NCI-H2171 (cell line): ENCODE measurements at regions not wholly inside any gene's neighbourhood (a gene's known extent, or its start where the extent isn't known, plus 50 kb on each side); places are given as distances from the start of the nearest gene placed in this dataset.

Source experiments
- DNase-seq: peaks from one replicate; lab custom pipeline; 2025; lab: John Stamatoyannopoulos, UW

DNA sequence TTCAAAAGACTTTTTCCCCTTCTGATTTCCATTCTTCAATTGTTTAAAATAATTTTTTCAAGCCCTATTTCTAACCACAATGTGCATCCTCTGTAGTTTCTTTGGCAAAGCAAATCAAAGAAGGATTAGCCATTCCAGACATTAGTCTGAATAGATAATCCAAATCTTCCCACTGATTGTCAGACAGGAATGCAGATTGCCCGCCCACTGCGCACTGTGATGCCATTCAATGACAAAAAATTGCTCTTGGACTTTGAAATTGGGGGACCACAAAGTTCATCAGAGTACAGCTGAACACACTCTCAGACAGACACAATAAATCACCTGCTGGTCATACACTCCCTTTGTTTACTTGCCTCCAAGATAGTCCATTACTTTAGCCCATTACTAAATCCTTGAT lies 216.5 kb upstream of the DKK2 start:
- no peak for DNase-seq

DNA sequence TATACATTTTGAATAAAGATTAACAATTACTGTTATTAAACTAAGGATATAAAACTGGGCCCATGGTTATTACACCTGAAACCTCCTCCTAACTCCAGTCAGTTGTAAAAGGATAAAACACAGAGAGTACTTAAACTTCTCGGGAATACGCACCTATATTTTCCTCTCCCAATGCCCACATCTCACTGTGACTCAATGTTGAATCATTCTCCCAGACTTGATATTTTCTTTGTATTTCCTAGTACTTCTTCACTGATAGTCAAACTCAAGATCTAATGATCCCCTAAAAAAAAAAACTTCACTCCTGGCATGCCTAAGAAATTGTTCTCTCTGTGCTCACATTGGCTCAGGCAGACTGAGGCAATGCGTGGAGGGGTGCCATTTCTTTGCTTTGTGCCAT lies 212.5 kb upstream of the DKK2 start:
- no peak for DNase-seq

DNA sequence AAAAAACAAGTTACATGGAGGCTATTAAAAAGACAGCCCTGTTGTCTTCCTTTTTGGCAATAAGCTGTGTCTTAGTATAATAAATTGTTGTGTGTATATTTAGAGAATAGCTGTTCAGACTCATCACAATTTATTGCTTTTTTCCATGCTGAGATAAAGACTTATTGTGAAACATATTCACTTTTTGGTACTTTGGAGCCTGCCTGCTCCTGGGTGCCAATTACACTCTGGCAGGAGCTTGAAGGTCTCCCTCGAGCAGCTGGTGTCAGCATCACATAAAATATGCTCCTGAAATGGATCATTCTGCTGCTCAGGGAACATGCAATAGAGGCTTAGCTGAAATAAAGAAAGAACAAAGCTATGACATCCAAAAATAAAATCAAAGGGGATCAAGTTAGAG lies 211.6 kb upstream of the DKK2 start:
- no peak for DNase-seq

DNA sequence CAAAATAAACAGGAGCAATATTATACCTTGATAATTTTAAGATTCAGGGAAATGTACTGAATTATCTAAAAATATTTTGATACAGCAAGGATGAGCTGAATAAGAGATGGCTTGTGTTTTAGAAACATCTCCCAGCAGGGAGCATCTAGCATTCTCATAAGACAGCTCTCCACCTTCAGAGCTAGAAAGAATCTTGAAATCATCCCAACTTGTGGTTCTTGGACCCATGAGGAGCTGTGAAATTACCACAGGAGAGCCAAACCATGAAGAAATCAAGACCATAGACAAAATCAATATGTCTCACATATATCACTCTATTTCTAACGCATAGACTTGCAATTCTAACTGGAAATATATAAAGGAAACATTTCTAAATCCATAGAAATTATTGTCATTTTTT lies 210.6 kb upstream of the DKK2 start:
- DNase-seq: no peak

DNA sequence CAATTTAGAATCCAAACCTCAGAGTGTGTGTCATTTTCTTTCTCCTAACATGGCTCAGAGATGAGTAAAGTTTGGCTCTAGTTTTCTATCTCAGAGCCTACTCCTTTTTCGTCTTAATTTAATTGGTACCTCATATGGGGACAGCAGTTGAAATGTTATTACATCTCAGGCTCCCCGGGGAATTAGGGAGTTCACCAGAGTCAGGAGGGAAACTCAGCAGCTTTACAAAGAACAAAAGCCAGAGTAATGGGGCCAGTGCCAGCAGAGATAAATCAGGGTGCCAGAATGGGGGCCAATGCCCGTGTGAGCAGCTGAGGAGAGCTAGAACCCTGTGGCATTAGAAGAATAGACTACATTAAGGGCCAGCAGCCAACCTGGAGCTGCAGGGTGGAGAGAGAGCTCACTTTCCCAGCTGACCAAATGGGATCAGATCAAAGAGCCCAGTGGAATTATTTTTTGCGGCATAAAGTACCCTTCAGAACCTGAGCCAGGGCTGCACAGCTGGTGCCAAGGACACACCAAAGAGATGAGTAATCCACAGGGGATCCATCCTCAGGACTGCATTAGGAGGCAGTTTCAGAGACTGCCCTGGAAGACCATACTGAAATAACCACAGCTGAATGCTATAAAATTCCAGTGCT lies 207.1 kb upstream of the DKK2 start:
- no peak for DNase-seq

DNA sequence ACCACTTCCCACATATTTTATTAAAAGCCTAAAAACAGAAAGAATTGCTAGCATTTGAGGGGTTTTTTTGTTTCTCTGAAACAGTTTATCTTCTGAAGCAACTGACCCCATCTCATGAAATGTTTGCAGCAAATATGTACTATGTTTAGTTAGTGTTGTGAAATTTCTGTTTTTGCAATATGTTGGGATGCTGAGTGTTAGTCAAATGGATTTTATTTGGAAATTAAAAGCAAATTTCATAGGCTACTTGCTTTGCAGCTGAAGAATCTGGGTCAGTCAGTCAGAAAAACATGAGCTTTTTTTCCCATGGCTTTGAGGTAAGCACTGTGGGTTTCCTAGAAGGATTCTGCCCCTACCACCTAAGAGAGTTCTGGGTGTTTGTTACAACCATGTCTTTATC lies 184.9 kb upstream of the DKK2 start:
- no peak for DNase-seq

GRCh38 chr4:107219681-107220080 lies 183.6 kb upstream of the DKK2 start:
- DNase-seq: no peak

GRCh38 chr4:107216379-107216778 lies 180.3 kb upstream of the DKK2 start:
- no peak for DNase-seq

GRCh38 chr4:107215222-107215621 lies 179.1 kb upstream of the DKK2 start:
- DNase-seq: no peak

DNA sequence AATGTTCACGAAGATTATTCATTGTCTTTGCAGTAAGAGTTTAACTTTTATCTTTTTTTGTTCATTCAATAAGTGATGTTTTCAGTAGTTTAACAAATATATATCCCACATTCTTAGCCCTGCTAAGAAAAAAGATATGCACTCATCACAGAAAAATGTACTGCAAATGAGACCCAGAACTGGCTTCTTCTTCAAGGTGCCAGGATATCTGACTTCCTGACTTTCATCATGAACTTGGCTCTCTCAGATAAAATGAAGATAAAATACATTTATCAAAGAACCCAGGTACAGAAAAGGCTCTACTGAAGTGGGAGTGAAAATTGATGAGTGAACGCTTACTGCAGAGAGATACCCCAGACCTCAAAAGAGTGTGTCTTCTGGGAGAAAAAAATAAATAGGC lies 177.8 kb upstream of the DKK2 start:
- DNase-seq: no peak

GRCh38 chr4:107213410-107213809 lies 177.3 kb upstream of the DKK2 start:
- DNase-seq: no peak

DNA sequence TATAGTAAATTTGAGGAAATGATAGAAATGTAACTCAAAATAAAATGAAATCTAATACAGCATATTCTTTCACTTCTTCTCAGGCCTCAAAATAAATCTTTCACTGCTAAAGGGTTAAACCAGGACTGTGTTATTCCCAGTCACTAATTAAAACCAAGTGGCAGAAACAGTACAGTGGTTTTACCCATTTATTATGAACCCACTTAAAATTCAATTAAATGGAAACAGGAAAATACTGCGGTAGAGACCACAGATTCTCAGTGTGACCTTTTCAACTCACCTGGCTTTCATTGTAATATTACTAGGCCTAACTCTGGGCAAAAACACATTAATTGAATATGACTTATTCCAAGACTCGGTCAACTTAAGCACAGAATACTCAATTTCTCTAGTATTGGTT lies 176.5 kb upstream of the DKK2 start:
- DNase-seq: no peak

GRCh38 chr4:107210450-107211239 lies 174.5 kb upstream of the DKK2 start:
- no peak for DNase-seq

DNA sequence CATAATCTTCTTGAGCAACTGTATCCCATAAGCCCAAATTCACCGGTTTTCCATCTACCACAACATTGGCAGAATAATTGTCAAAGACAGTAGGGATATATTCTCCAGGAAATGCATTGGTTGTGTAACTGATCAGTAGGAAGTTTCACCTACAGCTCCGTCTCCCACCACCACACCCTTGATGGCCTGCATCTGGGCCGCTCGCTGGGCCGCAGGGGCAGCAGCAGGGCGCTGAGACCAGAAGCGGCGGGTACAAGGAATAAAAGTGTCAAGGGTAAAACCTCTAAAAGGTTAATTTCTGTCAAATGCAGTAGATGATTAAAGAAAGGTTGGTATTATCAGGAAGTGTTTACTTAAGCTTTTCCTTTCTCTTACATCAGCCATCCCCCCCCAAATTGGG lies 167.6 kb upstream of the DKK2 start:
- DNase-seq: no peak

GRCh38 chr4:107202744-107203143 lies 166.6 kb upstream of the DKK2 start:
- no peak for DNase-seq

- no peak for DNase-seq
Observed at GRCh38 chr4:107197121-107197520, 161.0 kb upstream of the DKK2 start.

DNA sequence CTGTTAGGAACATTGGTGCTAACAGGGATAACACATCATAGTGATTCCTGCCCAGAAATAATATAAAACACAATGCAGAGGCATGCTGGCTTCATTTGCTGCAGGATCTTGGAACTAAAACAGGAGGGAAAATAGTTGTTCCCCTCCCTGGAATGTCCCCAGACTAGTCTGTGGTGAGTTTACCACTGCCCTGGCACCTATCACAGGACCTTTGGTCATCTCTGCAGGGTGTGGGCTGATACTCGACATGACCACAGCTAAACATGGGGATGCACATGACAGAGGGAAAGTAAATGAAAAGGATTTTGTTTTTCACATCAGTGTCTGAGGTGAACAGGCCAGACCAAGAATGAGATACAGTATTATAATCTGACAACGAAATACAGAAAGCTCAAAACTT lies 160.2 kb upstream of the DKK2 start:
- no peak for DNase-seq

DNA sequence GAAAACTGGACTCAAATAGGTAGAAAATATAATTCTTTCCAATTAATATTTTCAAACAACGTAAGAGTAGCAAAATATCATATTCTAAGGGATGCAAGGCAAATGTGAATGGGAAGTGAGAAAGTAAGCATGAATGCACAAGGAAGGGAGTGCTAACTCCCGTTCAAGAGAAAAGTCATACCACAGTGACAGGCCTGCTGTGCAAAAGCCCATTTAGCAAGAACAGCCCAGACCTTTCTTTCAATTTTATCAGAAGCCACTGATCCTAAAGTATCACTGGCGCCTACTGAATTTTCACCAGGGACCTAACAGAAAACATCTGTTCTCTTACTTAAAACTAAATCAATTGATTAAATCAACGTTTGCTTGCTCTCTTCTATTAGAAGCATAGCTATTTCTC lies 157.9 kb upstream of the DKK2 start:
- no peak for DNase-seq

DNA sequence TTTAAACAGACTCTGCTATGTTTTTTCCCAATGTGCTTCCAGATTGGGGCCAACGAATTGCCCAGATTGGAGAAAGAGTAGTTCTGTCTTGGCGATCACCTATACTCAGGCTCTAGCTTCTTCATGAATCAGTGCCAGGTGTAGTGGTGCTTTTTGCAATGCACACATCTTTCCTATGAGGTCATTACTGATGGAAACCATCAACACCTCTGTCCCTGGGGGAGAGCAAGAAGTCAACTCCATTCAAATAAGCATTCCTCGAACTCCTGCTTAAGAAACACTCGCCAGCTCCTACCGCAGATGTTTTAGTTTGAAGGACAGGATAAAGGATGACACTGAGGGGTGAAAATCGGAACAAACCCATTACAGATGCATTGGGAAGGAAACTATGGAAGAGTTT lies 156.5 kb upstream of the DKK2 start:
- no peak for DNase-seq

- DNase-seq: no peak
Observed at GRCh38 chr4:107187091-107187490, 151.0 kb upstream of the DKK2 start.

DNA sequence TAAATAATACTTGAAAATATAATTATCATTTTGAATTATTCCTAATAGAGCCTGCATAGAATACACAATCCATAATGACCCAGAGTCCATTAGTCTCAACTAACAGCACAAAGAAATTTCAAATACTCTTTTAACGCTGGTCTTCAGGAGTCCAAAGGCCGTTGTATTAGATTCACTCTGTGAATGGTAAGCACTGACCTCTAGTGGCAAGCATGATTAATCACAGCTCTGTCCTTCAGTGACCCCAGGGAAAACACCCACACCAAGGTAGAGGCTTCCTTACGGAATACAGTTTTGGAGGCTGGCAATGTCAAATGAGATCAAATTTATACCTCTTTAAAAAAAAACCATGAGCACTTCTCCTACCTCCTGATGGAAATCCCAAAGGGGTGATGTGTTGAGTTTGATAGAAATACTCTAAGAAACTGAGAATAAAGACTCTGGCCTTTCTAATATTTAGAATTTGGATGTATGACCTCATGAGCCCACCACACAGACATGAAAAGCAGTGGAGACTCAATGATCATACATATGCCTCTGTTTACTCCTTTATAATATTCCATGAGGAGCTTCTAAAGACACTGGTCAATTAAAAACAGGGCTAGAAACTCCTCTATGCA lies 147.2 kb upstream of the DKK2 start:
- no peak for DNase-seq

DNA sequence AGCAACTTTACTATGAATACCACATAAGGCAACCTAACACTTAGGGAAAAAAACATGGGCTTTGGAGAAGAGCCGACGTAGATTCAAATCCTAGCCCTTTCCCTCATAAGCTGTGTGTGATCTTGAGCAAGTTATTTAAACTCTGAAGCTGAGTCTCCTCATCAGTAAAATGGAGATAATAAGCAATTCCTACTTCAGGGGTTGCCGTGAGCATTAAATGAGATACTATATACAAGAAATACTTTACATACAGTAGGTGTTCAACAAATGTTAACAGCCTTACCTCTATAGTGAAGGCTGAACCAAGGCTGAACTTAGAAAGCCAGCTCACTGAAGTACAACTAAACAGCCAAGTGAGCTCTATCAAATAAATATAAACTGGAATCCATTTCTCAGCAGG lies 146.2 kb upstream of the DKK2 start:
- DNase-seq: no peak

- no peak for DNase-seq
Observed at GRCh38 chr4:107166873-107167450, 130.8 kb upstream of the DKK2 start.
